GM12873 (cell line): ENCODE measurements at regions not wholly inside any gene's neighbourhood (a gene's known extent, or its start where the extent isn't known, plus 50 kb on each side); places are given as distances from the start of the nearest gene placed in this dataset.

Source experiments
- TF ChIP-seq, protein P1 (sequence below): IDR thresholded peaks from 2 replicates; pipeline ENCODE4 v1.5.1; 2012; ENCODE audit warnings: low read depth, mild to moderate bottlenecking, moderate library complexity, low read length, control low read depth; ENCODE audit not compliant: insufficient read depth; ENCODE audit errors: missing control alignments

DNA sequence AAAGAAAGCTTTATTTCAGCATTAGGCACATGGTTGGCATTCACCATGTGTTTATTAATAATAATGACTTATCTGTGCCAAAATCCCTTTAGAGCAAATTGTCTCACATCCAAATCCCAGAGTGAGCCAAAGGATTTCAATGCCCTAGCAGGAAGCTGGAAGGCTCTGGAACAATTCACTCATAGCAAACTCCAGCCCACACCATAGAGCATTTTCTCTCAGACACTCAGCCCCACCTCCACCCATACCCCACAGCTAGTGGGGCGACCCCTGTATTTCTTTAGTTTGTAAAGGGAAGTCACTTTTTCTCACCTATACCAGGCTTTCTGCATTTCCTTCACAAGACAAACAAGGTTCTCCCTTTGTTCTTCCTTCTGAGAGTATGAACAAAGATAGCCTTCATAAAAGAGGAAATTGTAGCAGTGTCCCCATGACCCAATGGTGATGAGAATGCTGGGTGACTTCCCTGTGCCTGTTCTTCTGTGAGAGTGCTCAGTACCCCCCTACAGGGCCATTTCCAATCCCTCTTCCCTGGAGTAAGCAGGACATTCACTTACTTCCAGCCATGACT, 100.1 kb upstream of the APCDD1 start:
- TF ChIP-seq, protein P1, sequence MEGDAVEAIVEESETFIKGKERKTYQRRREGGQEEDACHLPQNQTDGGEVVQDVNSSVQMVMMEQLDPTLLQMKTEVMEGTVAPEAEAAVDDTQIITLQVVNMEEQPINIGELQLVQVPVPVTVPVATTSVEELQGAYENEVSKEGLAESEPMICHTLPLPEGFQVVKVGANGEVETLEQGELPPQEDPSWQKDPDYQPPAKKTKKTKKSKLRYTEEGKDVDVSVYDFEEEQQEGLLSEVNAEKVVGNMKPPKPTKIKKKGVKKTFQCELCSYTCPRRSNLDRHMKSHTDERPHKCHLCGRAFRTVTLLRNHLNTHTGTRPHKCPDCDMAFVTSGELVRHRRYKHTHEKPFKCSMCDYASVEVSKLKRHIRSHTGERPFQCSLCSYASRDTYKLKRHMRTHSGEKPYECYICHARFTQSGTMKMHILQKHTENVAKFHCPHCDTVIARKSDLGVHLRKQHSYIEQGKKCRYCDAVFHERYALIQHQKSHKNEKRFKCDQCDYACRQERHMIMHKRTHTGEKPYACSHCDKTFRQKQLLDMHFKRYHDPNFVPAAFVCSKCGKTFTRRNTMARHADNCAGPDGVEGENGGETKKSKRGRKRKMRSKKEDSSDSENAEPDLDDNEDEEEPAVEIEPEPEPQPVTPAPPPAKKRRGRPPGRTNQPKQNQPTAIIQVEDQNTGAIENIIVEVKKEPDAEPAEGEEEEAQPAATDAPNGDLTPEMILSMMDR = no peak

DNA sequence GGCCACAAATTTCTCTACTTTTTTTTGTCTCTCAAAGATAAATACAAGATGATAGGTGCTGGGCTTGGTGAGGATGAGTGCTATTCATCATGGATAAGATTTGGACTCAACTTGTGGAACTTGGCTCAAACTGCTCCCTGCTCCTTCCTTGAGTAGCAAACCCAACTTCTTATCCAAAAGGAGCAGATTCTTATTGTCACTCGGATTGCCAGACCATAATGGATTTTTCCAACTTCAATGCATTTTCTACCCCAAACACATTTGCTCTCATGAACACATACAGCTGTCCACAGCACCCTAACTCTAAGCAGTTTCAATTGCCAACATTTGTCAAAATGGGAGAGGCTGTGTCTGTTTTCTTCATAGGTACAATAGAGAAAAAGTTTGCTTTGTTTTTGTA, 99.5 kb upstream of the APCDD1 start:
- TF ChIP-seq, protein P1 = no peak

DNA sequence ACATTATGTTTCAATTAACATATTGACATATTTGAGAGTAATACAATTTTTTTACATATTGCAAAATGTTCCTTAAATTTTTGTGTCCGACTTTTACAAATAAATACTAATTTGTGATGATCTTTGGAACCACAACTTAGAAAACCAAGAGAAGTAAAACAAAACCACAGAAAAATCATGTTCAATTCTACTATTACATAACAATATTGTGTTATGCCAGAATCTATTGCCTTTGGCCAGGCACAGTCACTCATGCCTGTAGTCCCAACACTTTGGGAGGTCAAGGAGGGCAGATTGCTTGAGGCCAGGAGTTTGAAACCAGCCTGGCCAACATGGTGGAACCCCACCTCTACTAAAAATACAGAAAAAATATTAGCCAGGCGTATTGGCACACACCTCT, 92.8 kb upstream of the APCDD1 start:
- TF ChIP-seq, protein P1 = no peak

DNA sequence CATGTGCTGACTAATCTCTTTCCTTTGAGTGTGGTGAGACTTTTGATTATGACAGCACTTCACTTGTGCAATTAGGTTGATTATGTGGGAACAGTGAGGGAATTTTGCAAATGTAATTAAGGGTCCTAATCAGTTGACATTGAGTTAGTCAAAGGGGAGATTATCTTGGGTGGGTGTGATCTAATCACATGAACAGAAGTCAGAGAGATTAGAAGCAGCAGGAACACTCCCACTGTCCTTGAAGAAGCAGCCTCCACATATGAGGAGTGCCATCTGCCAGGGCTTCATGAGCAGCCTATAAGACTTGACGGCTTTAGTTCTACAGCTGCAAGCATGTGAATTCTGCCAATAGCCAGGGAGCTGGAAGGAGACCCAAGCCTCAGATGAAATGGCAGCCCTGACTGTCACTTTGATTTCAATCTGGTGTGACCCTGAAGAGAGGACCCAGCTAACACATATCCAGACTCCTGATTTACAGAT, 89.4 kb upstream of the APCDD1 start:
- TF ChIP-seq, protein P1 = no peak

DNA sequence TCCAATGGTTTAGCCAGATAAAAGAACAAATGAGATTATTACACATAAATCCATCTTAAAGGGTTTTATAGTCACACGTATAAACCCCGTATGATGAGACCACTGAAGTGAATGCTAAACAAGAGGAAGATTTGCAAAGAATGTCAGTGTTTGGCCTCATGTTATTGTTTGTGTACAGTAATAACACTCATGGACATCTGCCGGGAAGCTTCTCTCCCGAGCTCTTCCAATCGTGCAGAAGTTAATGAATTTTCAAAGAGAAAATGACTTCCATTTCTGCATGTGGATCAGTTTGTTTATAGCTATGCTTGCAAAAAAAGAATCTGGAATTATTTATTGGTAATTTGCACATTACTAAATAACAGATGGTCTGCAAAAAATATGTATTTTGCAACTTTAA, 88.5 kb upstream of the APCDD1 start:
- TF ChIP-seq, protein P1 = no peak

DNA sequence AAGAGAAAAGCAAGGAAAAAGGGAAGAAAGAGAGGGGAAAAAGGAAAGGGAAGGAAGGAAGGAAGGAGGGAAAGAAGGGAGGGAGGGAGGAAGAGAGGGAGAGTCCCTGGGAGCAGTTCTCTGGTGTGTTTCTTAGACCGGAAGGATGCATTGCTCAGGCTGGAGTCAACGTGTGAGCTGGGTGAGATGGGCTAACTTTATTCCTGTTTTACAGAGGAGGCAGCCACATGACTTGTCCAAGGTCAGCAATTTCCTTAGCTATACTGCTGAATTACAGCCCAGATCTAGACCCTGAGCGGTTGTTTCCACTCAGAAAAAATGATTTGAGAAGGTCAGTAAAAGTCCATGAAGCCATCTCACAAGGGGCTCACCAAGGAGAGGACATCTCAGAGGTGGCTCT, 86.6 kb upstream of the APCDD1 start:
- TF ChIP-seq, protein P1 = no peak

DNA sequence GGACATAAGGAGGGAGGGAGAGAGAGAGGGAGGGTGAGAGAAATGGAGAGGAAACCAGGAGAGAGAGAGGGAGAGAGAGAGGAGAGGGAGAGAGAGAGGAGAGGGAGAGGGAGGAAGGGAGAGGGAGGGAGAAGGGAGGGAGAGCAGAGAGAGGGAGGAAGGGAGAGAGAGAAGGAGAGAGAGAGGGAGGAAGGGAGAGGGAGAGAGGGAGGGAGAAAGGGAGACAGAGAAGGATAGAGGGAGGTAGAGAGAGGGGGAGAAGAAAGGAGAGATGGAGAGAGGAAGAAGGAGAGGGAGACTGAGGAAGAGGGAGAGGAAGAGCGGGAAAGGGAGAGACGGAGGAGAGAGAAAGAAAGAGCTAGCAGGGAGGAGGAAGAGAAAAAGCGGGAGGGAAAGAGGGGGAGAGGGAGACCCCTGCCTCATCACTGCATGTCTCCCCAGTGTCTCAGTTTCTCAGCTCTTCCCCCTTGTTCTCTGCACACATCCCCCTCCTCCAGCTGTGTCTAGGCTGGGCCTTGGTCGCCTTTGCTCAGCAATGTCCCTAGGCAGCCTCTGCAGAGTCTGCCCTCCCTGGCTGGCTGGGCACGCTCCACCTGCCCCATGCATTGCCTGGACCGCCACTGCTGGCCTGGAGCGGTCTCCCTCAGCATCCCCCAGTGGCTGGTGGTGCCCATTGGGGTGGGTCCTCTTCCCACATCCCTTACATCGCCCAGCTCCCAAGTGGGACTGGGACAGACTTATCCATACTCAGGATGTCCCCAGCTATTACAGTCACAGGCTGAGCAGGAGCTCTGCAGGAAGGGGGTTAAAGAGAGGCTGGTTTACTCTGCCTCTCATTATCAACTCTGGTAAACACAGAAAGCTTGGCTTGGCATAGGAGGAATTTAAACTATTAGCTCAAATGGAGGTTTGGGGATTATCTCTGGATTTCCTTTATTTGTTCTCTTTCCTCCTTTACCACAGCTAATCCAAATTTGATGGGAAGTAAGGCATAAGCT, 85.7 kb upstream of the APCDD1 start:
- TF ChIP-seq, protein P1 = no peak
